ENCODE measurements at regions not wholly inside any gene's neighbourhood (a gene's known extent, or its start where the extent isn't known, plus 50 kb on each side); places are given as distances from the start of the nearest gene placed in this dataset.

GRCh38 chr3:174408310-174408709, 450.8 kb upstream of the NAALADL2 start:
- DNase-seq = no peak

GRCh38 chr3:174409086-174409743, 449.9 kb upstream of the NAALADL2 start:
- DNase-seq = no peak

- no peak for DNase-seq
Measured at GRCh38 chr3:174413062-174413912, 445.8 kb upstream of the NAALADL2 start.

GRCh38 chr3:174414902-174415301, 444.2 kb upstream of the NAALADL2 start:
- no peak for DNase-seq

- peak; percentile 76 for DNase-seq
Measured at GRCh38 chr3:174417573-174417972, 441.6 kb upstream of the NAALADL2 start.

- no peak for DNase-seq
Measured at GRCh38 chr3:174419216-174419615, 439.9 kb upstream of the NAALADL2 start.

- DNase-seq = no peak
Measured at GRCh38 chr3:174423936-174424335, 435.2 kb upstream of the NAALADL2 start.

- DNase-seq = no peak
Measured at GRCh38 chr3:174424656-174425055, 434.5 kb upstream of the NAALADL2 start.

- DNase-seq = no peak
Measured at GRCh38 chr3:174425422-174425821, 433.7 kb upstream of the NAALADL2 start.

- DNase-seq = no peak
Measured at GRCh38 chr3:174430986-174431385, 428.1 kb upstream of the NAALADL2 start.

GRCh38 chr3:174431717-174432116, 427.4 kb upstream of the NAALADL2 start:
- DNase-seq = no peak

GRCh38 chr3:174436367-174436766, 422.8 kb upstream of the NAALADL2 start:
- DNase-seq = peak; percentile 35

GRCh38 chr3:174438501-174439145, 420.5 kb upstream of the NAALADL2 start:
- DNase-seq = no peak

GRCh38 chr3:174439331-174440252, 419.5 kb upstream of the NAALADL2 start:
- peak; percentile 89 for DNase-seq

- no peak for DNase-seq
Measured at GRCh38 chr3:174440253-174440701, 418.9 kb upstream of the NAALADL2 start.

- DNase-seq = peak; percentile 65
Measured at GRCh38 chr3:174440741-174441587, 418.2 kb upstream of the NAALADL2 start.

GRCh38 chr3:174441588-174442301, 417.4 kb upstream of the NAALADL2 start:
- DNase-seq = peak; percentile 6

- DNase-seq = no peak
Measured at GRCh38 chr3:174442302-174442682, 416.8 kb upstream of the NAALADL2 start.

- DNase-seq = peak; percentile 54
Measured at GRCh38 chr3:174444391-174444790, 414.7 kb upstream of the NAALADL2 start.

- no peak for DNase-seq
Measured at GRCh38 chr3:174457758-174458157, 401.4 kb upstream of the NAALADL2 start.

GRCh38 chr3:174460831-174461230, 398.3 kb upstream of the NAALADL2 start:
- no peak for DNase-seq

Measured in MV-4-11 (cell line).